ENCODE measurements at regions not wholly inside any gene's neighbourhood (a gene's known extent, or its start where the extent isn't known, plus 50 kb on each side); places are given as distances from the start of the nearest gene placed in this dataset.

DNA sequence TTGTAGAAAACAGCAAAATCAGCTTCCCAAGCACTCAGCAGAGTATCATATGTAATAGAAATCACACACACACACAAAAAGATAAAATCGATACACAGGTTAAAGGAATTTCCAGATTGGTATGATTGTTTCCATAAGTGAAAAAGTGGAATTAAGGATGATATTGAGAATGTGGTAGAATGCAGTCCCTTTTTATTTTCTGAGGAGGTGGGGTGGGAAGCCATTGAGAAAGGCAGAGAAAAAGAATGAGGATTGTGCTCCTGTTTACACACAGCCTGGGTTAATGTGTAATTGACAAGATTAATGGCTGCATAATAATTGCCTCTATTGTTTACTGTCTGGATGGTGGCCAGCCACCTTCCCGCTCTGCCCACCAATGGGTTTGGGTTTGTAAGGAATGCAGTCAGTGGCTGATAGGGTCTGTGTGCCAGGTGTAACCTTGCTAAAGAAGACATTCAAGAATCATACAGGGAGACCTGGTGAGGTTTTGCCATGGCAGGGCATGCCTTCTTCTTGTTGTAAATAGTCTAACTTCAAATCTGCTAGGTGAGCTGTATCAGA is 177.2 kb upstream of the MAP3K1 start (continued):
- TF ChIP-seq, protein P1, sequence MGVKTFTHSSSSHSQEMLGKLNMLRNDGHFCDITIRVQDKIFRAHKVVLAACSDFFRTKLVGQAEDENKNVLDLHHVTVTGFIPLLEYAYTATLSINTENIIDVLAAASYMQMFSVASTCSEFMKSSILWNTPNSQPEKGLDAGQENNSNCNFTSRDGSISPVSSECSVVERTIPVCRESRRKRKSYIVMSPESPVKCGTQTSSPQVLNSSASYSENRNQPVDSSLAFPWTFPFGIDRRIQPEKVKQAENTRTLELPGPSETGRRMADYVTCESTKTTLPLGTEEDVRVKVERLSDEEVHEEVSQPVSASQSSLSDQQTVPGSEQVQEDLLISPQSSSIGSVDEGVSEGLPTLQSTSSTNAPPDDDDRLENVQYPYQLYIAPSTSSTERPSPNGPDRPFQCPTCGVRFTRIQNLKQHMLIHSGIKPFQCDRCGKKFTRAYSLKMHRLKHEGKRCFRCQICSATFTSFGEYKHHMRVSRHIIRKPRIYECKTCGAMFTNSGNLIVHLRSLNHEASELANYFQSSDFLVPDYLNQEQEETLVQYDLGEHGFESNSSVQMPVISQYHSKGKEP (CRISPR knock-in tag; IDR thresholded peaks at IDR 0.05) = no peak
- TF ChIP-seq, protein P2, sequence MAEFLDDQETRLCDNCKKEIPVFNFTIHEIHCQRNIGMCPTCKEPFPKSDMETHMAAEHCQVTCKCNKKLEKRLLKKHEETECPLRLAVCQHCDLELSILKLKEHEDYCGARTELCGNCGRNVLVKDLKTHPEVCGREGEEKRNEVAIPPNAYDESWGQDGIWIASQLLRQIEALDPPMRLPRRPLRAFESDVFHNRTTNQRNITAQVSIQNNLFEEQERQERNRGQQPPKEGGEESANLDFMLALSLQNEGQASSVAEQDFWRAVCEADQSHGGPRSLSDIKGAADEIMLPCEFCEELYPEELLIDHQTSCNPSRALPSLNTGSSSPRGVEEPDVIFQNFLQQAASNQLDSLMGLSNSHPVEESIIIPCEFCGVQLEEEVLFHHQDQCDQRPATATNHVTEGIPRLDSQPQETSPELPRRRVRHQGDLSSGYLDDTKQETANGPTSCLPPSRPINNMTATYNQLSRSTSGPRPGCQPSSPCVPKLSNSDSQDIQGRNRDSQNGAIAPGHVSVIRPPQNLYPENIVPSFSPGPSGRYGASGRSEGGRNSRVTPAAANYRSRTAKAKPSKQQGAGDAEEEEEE (CRISPR knock-in tag; IDR thresholded peaks at IDR 0.05; ENCODE audit: borderline replicate concordance) = no peak
- TF ChIP-seq, protein P3, sequence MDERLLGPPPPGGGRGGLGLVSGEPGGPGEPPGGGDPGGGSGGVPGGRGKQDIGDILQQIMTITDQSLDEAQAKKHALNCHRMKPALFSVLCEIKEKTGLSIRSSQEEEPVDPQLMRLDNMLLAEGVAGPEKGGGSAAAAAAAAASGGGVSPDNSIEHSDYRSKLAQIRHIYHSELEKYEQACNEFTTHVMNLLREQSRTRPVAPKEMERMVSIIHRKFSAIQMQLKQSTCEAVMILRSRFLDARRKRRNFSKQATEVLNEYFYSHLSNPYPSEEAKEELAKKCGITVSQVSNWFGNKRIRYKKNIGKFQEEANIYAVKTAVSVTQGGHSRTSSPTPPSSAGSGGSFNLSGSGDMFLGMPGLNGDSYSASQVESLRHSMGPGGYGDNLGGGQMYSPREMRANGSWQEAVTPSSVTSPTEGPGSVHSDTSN (CRISPR knock-in tag; IDR thresholded peaks at IDR 0.05) = no peak
- TF ChIP-seq KDM3A (CRISPR knock-in tag; IDR thresholded peaks at IDR 0.05; ENCODE audit: low read depth) = no peak
- TF ChIP-seq MXD4 (CRISPR knock-in tag; IDR thresholded peaks at IDR 0.05) = 0 out of 2 replicates have a peak, but pooled peaks have one; percentile 39
- TF ChIP-seq SOX5 (CRISPR knock-in tag; IDR thresholded peaks at IDR 0.05; ENCODE audit: borderline replicate concordance) = peak; percentile 94
- no peak for TF ChIP-seq PHF5A (CRISPR knock-in tag; IDR thresholded peaks at IDR 0.05; ENCODE audit: low read depth, unreplicated experiment)
- TF ChIP-seq FOXJ3 (CRISPR knock-in tag; IDR thresholded peaks at IDR 0.05; ENCODE audit: borderline replicate concordance) = peak; percentile 63; the same call in 1 of the 2 replicates
- TF ChIP-seq, protein P4, sequence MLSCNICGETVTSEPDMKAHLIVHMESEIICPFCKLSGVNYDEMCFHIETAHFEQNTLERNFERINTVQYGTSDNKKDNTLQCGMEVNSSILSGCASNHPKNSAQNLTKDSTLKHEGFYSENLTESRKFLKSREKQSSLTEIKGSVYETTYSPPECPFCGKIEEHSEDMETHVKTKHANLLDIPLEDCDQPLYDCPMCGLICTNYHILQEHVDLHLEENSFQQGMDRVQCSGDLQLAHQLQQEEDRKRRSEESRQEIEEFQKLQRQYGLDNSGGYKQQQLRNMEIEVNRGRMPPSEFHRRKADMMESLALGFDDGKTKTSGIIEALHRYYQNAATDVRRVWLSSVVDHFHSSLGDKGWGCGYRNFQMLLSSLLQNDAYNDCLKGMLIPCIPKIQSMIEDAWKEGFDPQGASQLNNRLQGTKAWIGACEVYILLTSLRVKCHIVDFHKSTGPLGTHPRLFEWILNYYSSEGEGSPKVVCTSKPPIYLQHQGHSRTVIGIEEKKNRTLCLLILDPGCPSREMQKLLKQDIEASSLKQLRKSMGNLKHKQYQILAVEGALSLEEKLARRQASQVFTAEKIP (CRISPR knock-in tag; IDR thresholded peaks at IDR 0.05; ENCODE audit: borderline replicate concordance) = no peak
- TF ChIP-seq, protein P5, sequence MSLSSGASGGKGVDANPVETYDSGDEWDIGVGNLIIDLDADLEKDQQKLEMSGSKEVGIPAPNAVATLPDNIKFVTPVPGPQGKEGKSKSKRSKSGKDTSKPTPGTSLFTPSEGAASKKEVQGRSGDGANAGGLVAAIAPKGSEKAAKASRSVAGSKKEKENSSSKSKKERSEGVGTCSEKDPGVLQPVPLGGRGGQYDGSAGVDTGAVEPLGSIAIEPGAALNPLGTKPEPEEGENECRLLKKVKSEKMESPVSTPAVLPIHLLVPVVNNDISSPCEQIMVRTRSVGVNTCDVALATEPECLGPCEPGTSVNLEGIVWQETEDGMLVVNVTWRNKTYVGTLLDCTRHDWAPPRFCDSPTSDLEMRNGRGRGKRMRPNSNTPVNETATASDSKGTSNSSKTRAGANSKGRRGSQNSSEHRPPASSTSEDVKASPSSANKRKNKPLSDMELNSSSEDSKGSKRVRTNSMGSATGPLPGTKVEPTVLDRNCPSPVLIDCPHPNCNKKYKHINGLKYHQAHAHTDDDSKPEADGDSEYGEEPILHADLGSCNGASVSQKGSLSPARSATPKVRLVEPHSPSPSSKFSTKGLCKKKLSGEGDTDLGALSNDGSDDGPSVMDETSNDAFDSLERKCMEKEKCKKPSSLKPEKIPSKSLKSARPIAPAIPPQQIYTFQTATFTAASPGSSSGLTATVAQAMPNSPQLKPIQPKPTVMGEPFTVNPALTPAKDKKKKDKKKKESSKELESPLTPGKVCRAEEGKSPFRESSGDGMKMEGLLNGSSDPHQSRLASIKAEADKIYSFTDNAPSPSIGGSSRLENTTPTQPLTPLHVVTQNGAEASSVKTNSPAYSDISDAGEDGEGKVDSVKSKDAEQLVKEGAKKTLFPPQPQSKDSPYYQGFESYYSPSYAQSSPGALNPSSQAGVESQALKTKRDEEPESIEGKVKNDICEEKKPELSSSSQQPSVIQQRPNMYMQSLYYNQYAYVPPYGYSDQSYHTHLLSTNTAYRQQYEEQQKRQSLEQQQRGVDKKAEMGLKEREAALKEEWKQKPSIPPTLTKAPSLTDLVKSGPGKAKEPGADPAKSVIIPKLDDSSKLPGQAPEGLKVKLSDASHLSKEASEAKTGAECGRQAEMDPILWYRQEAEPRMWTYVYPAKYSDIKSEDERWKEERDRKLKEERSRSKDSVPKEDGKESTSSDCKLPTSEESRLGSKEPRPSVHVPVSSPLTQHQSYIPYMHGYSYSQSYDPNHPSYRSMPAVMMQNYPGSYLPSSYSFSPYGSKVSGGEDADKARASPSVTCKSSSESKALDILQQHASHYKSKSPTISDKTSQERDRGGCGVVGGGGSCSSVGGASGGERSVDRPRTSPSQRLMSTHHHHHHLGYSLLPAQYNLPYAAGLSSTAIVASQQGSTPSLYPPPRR (CRISPR knock-in tag; IDR thresholded peaks at IDR 0.05; ENCODE audit: borderline replicate concordance) = peak; percentile 57; the same call in 1 of the 2 replicates
- 0 out of 2 replicates have a peak, but pooled peaks have one; percentile 54 for TF ChIP-seq RFXANK (CRISPR knock-in tag; IDR thresholded peaks at IDR 0.05)
- TF ChIP-seq ISL2 (CRISPR knock-in tag; IDR thresholded peaks at IDR 0.05) = peak; percentile 79
- TF ChIP-seq HOXA3 (CRISPR knock-in tag; IDR thresholded peaks at IDR 0.05) = peak; percentile 49; the same call in 1 of the 2 replicates
- TF ChIP-seq, protein P6, sequence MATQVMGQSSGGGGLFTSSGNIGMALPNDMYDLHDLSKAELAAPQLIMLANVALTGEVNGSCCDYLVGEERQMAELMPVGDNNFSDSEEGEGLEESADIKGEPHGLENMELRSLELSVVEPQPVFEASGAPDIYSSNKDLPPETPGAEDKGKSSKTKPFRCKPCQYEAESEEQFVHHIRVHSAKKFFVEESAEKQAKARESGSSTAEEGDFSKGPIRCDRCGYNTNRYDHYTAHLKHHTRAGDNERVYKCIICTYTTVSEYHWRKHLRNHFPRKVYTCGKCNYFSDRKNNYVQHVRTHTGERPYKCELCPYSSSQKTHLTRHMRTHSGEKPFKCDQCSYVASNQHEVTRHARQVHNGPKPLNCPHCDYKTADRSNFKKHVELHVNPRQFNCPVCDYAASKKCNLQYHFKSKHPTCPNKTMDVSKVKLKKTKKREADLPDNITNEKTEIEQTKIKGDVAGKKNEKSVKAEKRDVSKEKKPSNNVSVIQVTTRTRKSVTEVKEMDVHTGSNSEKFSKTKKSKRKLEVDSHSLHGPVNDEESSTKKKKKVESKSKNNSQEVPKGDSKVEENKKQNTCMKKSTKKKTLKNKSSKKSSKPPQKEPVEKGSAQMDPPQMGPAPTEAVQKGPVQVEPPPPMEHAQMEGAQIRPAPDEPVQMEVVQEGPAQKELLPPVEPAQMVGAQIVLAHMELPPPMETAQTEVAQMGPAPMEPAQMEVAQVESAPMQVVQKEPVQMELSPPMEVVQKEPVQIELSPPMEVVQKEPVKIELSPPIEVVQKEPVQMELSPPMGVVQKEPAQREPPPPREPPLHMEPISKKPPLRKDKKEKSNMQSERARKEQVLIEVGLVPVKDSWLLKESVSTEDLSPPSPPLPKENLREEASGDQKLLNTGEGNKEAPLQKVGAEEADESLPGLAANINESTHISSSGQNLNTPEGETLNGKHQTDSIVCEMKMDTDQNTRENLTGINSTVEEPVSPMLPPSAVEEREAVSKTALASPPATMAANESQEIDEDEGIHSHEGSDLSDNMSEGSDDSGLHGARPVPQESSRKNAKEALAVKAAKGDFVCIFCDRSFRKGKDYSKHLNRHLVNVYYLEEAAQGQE (IDR thresholded peaks at IDR 0.05; ENCODE audit: borderline replicate concordance in 1 of 2, low read depth in 1 of 2, low read length in 2 of 2) = 0 out of 4 replicates have a peak, but pooled peaks of 1 of the 2 experiments have one; percentile 31

All from HepG2 (cell line).